Activated CD4-positive, CD25-positive, alpha-beta regulatory T cell treated with anti-CD3 and anti-CD28 coated beads, Interleukin-2, amount 50 U/mL, for 24 hours (primary cell): ENCODE measurements at regions not wholly inside any gene's neighbourhood (a gene's known extent, or its start where the extent isn't known, plus 50 kb on each side); places are given as distances from the start of the nearest gene placed in this dataset.
"Not testable (repeated sequence)": the region's sequence is repeated elsewhere in the genome, so short reads cannot be mapped to it uniquely, and the experiment has no call there.

Experiments
- ATAC-seq, 2 donors: fragments of 150-1000 bp; cut with Tn5 transposase; one replicate each; pipeline ENCODE4 v1.10.0; 2021; ENCODE audit warnings: mild to moderate bottlenecking in 1 of 2, moderate library complexity in 1 of 2

GRCh38 chr9:30944225-30944569 lies 1440.2 kb upstream of the ACO1 start:
- no peak for ATAC-seq

GRCh38 chr9:30944741-30945280 lies 1439.6 kb upstream of the ACO1 start:
- no peak for ATAC-seq

GRCh38 chr9:30964332-30964731 lies 1420.1 kb upstream of the ACO1 start:
- no peak for ATAC-seq

- no peak for ATAC-seq
These were observed 1417.0 kb upstream of the ACO1 start for GRCh38 chr9:30967476-30967875.

GRCh38 chr9:30970186-30970585 lies 1414.3 kb upstream of the ACO1 start:
- no peak for ATAC-seq

GRCh38 chr9:30970812-30971211 lies 1413.6 kb upstream of the ACO1 start:
- no peak for ATAC-seq

- no peak for ATAC-seq
These were observed 1411.8 kb upstream of the ACO1 start for GRCh38 chr9:30972654-30973053.

- ATAC-seq = no peak
These were observed 1406.5 kb upstream of the ACO1 start for GRCh38 chr9:30977965-30978364.

GRCh38 chr9:30982301-30982700 lies 1402.1 kb upstream of the ACO1 start:
- no peak for ATAC-seq

- no peak for ATAC-seq
These were observed 1388.3 kb upstream of the ACO1 start for GRCh38 chr9:30995956-30996738.

GRCh38 chr9:30996761-30997160 lies 1387.7 kb upstream of the ACO1 start:
- no peak for ATAC-seq

GRCh38 chr9:30997291-30997690 lies 1387.2 kb upstream of the ACO1 start:
- no peak for ATAC-seq

GRCh38 chr9:31005086-31005665 lies 1379.3 kb upstream of the ACO1 start:
- no peak for ATAC-seq

- no peak for ATAC-seq
These were observed 1371.1 kb upstream of the ACO1 start for GRCh38 chr9:31013371-31013770.

GRCh38 chr9:31023847-31024246 lies 1360.6 kb upstream of the ACO1 start:
- no peak for ATAC-seq

- ATAC-seq = no peak
These were observed 1356.8 kb upstream of the ACO1 start for GRCh38 chr9:31027678-31028077.

GRCh38 chr9:31028137-31028536 lies 1356.3 kb upstream of the ACO1 start:
- ATAC-seq = no peak

GRCh38 chr9:31030741-31031202 lies 1353.7 kb upstream of the ACO1 start:
- no peak for ATAC-seq

GRCh38 chr9:31032206-31032605 lies 1352.2 kb upstream of the ACO1 start:
- no peak for ATAC-seq

GRCh38 chr9:31034311-31034710 lies 1350.1 kb upstream of the ACO1 start:
- ATAC-seq = no peak

GRCh38 chr9:31040564-31040963 lies 1343.9 kb upstream of the ACO1 start:
- ATAC-seq = no peak

- no peak for ATAC-seq
These were observed 1338.6 kb upstream of the ACO1 start for GRCh38 chr9:31045810-31046209.

- not testable (repeated sequence) for ATAC-seq
These were observed 1322.9 kb upstream of the ACO1 start for GRCh38 chr9:31061592-31061991.

- ATAC-seq = no peak
These were observed 1318.8 kb upstream of the ACO1 start for GRCh38 chr9:31065691-31066090.
